GM12872 (cell line): ENCODE measurements at regions not wholly inside any gene's neighbourhood (a gene's known extent, or its start where the extent isn't known, plus 50 kb on each side); places are given as distances from the start of the nearest gene placed in this dataset.

Experiments
- CTCF ChIP-seq: IDR thresholded peaks from 3 replicates; pipeline ENCODE4 v1.5.1; 2011; ENCODE audit warnings: low read depth, mild to moderate bottlenecking, low read length, moderate library complexity; ENCODE audit not compliant: insufficient read depth

GRCh38 chr11:91828901-91829300 is 395.7 kb upstream of the FAT3 start:
- TF ChIP-seq CTCF, result no peak

- no peak for TF ChIP-seq CTCF
Observed at GRCh38 chr11:91825777-91826176, 398.8 kb upstream of the FAT3 start.

- TF ChIP-seq CTCF, result no peak
Observed at GRCh38 chr11:91823252-91823830, 401.3 kb upstream of the FAT3 start.

GRCh38 chr11:91822805-91823204 is 401.8 kb upstream of the FAT3 start:
- TF ChIP-seq CTCF, result no peak

- no peak for TF ChIP-seq CTCF
Observed at GRCh38 chr11:91820709-91821108, 403.9 kb upstream of the FAT3 start.

- no peak for TF ChIP-seq CTCF
Observed at GRCh38 chr11:91819777-91820176, 404.8 kb upstream of the FAT3 start.

- no peak for TF ChIP-seq CTCF
Observed at GRCh38 chr11:91819195-91819594, 405.4 kb upstream of the FAT3 start.
